ENCODE measurements at regions not wholly inside any gene's neighbourhood (a gene's known extent, or its start where the extent isn't known, plus 50 kb on each side); places are given as distances from the start of the nearest gene placed in this dataset.

DNA sequence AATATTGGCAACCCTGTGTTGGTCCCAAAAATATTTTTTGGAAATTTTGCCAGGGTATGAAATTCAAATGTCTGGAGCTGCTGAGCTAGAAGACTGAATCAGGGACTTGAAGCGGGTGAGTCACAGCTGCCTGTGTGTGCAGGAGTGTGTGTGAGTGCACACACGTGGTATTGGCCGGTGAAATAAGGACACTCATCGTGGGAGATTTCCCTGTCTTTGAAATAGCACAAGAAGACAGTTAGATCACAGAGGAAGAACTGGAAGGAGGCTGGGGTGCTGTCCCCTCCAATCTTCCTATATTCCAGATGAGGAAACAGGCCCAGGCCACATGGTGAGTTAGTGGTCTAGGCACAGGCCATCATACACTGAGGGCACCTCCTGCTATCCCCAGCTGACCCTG is 123.8 kb upstream of the MLN start:
- Histone ChIP-seq H3K36me3 (ENCODE audit: low read depth) (no peaks in the 10 kb centered on the region), H3K4me2 (no peak overlapping the region), H3K27me3 (ENCODE audit: insufficient read depth, low read depth) (peaks cover 55% of the 10 kb centered on the region), H3K27ac (no peak overlapping the region), H3K9me3 (ENCODE audit: insufficient read depth, low read depth) (no peaks in the 10 kb centered on the region), H3K9me2 (ENCODE audit: insufficient read depth) (no peaks in the 10 kb centered on the region), H4K20me1 (ENCODE audit: insufficient read depth) (no peaks in the 10 kb centered on the region), H2AFZ (no peak overlapping the region), H3F3A (ENCODE audit: insufficient read depth, low read depth) (no peaks in the 10 kb centered on the region), H3K4me3 (no peak overlapping the region), H3K79me2 (ENCODE audit: low read depth) (no peaks in the 10 kb centered on the region), H3K4me1 (replicated peaks; ENCODE audit: insufficient read depth) (no peaks in the 10 kb centered on the region)
- no peak for TF ChIP-seq EZH2 (IDR thresholded peaks at IDR 0.05; ENCODE audit: low read depth)
- TF ChIP-seq, protein P1, sequence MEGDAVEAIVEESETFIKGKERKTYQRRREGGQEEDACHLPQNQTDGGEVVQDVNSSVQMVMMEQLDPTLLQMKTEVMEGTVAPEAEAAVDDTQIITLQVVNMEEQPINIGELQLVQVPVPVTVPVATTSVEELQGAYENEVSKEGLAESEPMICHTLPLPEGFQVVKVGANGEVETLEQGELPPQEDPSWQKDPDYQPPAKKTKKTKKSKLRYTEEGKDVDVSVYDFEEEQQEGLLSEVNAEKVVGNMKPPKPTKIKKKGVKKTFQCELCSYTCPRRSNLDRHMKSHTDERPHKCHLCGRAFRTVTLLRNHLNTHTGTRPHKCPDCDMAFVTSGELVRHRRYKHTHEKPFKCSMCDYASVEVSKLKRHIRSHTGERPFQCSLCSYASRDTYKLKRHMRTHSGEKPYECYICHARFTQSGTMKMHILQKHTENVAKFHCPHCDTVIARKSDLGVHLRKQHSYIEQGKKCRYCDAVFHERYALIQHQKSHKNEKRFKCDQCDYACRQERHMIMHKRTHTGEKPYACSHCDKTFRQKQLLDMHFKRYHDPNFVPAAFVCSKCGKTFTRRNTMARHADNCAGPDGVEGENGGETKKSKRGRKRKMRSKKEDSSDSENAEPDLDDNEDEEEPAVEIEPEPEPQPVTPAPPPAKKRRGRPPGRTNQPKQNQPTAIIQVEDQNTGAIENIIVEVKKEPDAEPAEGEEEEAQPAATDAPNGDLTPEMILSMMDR (conservative IDR thresholded peaks at IDR 0.05), result no peak
- POLR2A ChIA-PET (ENCODE audit: unreplicated experiment), result no interaction called here
- BruUV-seq (replicated peaks), result no TSS peak
- CTCF ChIA-PET, result no interaction called here
- intact Hi-C loops (cut with micrococcal nuclease; ENCODE audit: unreplicated experiment), result no loop called here
- DNase-seq, result no peak

DNA sequence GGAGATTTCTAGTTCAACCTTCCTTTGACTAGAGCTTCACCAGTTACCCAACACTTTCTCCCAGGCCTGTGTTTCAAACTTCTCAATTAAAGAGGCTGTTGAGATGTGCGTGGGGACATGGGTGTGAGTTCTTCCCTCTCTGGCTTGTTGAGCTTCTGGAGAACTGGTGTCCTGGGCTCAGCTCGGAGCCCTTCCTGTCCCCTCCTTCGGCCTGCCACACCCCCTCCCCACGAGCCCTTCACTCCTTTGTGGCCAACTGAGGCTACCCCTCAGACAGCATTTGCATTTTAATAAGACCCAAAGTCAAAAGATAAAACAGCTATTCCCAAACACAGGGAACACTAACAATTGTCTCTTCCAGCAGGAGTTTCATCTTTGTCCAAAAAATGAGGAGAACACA is 123.3 kb upstream of the MLN start:
- DNase-seq, result no peak
- ChIA-PET POLR2A (ENCODE audit: unreplicated experiment) (no interaction called here), CTCF (no interaction called here)
- H3K79me2 ChIP-seq (ENCODE audit: low read depth), result no peaks in the 10 kb centered on the region
- H3K9me3 ChIP-seq (ENCODE audit: insufficient read depth, low read depth), result no peaks in the 10 kb centered on the region
- H4K20me1 ChIP-seq (ENCODE audit: insufficient read depth), result no peaks in the 10 kb centered on the region
- H3K4me1 ChIP-seq (replicated peaks; ENCODE audit: insufficient read depth), result no peaks in the 10 kb centered on the region
- intact Hi-C loops (cut with micrococcal nuclease; ENCODE audit: unreplicated experiment), result no loop called here
- peaks cover 53% of the 10 kb centered on the region for H3K27me3 ChIP-seq (ENCODE audit: insufficient read depth, low read depth)
- H3K4me2 ChIP-seq, result no peak overlapping the region
- TF ChIP-seq, protein P1 (conservative IDR thresholded peaks at IDR 0.05), result no peak
- H3K9me2 ChIP-seq (ENCODE audit: insufficient read depth), result no peaks in the 10 kb centered on the region
- no TSS peak for BruUV-seq (replicated peaks)
- H3K4me3 ChIP-seq, result no peak overlapping the region
- no peaks in the 10 kb centered on the region for H3F3A ChIP-seq (ENCODE audit: insufficient read depth, low read depth)
- no peak overlapping the region for H2AFZ ChIP-seq
- H3K36me3 ChIP-seq (ENCODE audit: low read depth), result no peaks in the 10 kb centered on the region
- no peak overlapping the region for H3K27ac ChIP-seq

DNA sequence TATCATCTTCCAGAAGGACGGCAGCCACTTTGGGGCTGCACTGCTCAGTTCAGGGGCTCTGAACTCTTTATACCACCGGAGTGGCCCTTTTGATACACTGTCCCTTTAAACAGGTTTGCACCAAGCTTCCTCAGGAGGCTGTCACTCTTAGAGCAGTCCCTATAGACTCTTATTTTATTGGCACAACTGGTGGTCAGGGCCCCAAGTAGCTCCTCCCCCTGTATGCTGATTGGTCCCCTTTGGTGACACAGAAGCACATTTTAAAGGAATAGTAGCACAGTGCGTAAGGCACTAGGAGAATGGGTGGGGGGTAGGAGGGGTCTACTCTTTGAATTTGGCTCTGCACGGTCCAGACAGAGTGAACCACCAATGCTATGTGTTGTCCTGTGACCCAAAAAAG is 122.6 kb upstream of the MLN start:
- H4K20me1 ChIP-seq (ENCODE audit: insufficient read depth), result no peaks in the 10 kb centered on the region
- H3K4me3 ChIP-seq, result no peak overlapping the region
- POLR2A ChIA-PET (ENCODE audit: unreplicated experiment), result no interaction called here
- no peak overlapping the region for H3K4me2 ChIP-seq
- DNase-seq, result no peak
- H3K9me3 ChIP-seq (ENCODE audit: insufficient read depth, low read depth), result no peaks in the 10 kb centered on the region
- CTCF ChIA-PET, result no interaction called here
- H3K27me3 ChIP-seq (ENCODE audit: insufficient read depth, low read depth), result peaks cover 53% of the 10 kb centered on the region
- intact Hi-C loops (cut with micrococcal nuclease; ENCODE audit: unreplicated experiment), result no loop called here
- H3K9me2 ChIP-seq (ENCODE audit: insufficient read depth), result no peaks in the 10 kb centered on the region
- no peaks in the 10 kb centered on the region for H3K4me1 ChIP-seq (replicated peaks; ENCODE audit: insufficient read depth)
- H3K79me2 ChIP-seq (ENCODE audit: low read depth), result no peaks in the 10 kb centered on the region
- H3K36me3 ChIP-seq (ENCODE audit: low read depth), result no peaks in the 10 kb centered on the region
- TF ChIP-seq, protein P1 (conservative IDR thresholded peaks at IDR 0.05), result no peak
- TF ChIP-seq EZH2 (IDR thresholded peaks at IDR 0.05; ENCODE audit: low read depth), result no peak
- H3K27ac ChIP-seq, result no peak overlapping the region
- H3F3A ChIP-seq (ENCODE audit: insufficient read depth, low read depth), result no peaks in the 10 kb centered on the region
- no TSS peak for BruUV-seq (replicated peaks)
- H2AFZ ChIP-seq, result no peak overlapping the region
